GM12878 (cell line): ENCODE measurements at regions not wholly inside any gene's neighbourhood (a gene's known extent, or its start where the extent isn't known, plus 50 kb on each side); places are given as distances from the start of the nearest gene placed in this dataset.

ENCODE experiments used
- ATAC-seq: fragments of 200-7000 bp; cut with Tn5 transposase; 3 replicates; pipeline ENCODE4 v1.9.1; 2020; ENCODE audit warnings: mild to moderate bottlenecking, moderate library complexity
- BruUV-seq: library from RNA; stranded (reverse); fragments of 400-500 nt; replicated peaks from 2 replicates; lab custom pipeline; 2021; lab: Mats Ljungman, UMichigan
- CTCF ChIA-PET: fragments of 300-600 bp; sonication (Branson Sonifier 250); formaldehyde crosslinking; extraction: SDS; loops from one replicate; lab custom pipeline; 2021; ENCODE audit warnings: inconsistent platforms; lab: Yijun Ruan, JAX
- POLR2A ChIA-PET: fragments of 350-600 bp; formaldehyde crosslinking; extraction: SDS; loops from one replicate; lab custom pipeline; 2021; ENCODE audit warnings: inconsistent platforms; lab: Charles Lee
- RAD21 ChIA-PET: fragments of 300-600 bp; sonication (Branson Sonifier 250); formaldehyde crosslinking; loops from one replicate; lab custom pipeline; 2023; ENCODE audit warnings: antibody characterized with exemption; ENCODE audit not compliant: unreplicated experiment; lab: Charles Lee
- SMC1A ChIA-PET: fragments of 300-600 bp; sonication (Branson Sonifier 250); formaldehyde crosslinking; loops from one replicate; lab custom pipeline; 2023; ENCODE audit not compliant: unreplicated experiment, uncharacterized antibody; lab: Charles Lee
- DNase-seq: peaks from one replicate; pipeline ENCODE4 v3.0.0-alpha.2; 2011; ENCODE audit warnings: low read depth, low spot score
- FAIRE-seq: peaks from 3 replicates; lab custom pipeline; 2011; peaks lifted over from hg19 to GRCh38; lab: Jason Lieb, UNC
- H2AFZ ChIP-seq: 2 replicates; pipeline ENCODE4 v1.6.0; 2011; ENCODE audit warnings: low read depth, low read length, control low read depth; ENCODE audit not compliant: control insufficient read depth
- H3K27ac ChIP-seq: 2 replicates; pipeline ENCODE4 v1.5.1; 2011; ENCODE audit warnings: control low read depth; ENCODE audit not compliant: control insufficient read depth, insufficient read depth
- H3K27me3 ChIP-seq, 2 experiments: replicated peaks in 1 of 2; 2 replicates each; pipeline versions ENCODE4 v1.6.0 to v1.6.1; 2011; ENCODE audit warnings: low read length in 1 of 2; ENCODE audit not compliant: control insufficient read depth in 2 of 2, insufficient read depth in 2 of 2
- H3K36me3 ChIP-seq, 2 experiments: 2 replicates each; pipeline ENCODE4 v1.5.1; 2011; ENCODE audit warnings: low read length in 1 of 2; ENCODE audit not compliant: control insufficient read depth in 2 of 2, insufficient read depth in 2 of 2
- H3K4me1 ChIP-seq: 2 replicates; pipeline ENCODE4 v1.6.1; 2011; ENCODE audit warnings: mild to moderate bottlenecking, low read length, moderate library complexity, mixed read lengths; ENCODE audit not compliant: control insufficient read depth, insufficient read depth
- H3K4me2 ChIP-seq: 2 replicates; pipeline ENCODE4 v1.6.0; 2011; ENCODE audit warnings: control low read depth; ENCODE audit not compliant: control insufficient read depth, insufficient read depth
- H3K4me3 ChIP-seq: fragments of 200-600 bp; sonication (generic); 2 replicates; pipeline ENCODE4 v1.5.1; 2016
- H3K79me2 ChIP-seq: 2 replicates; pipeline ENCODE4 v1.6.0; 2011; ENCODE audit warnings: low read length; ENCODE audit not compliant: control insufficient read depth, insufficient read depth
- H3K9ac ChIP-seq: 2 replicates; pipeline ENCODE4 v1.8.0; 2011; ENCODE audit warnings: low read length, control low read depth, mixed read lengths; ENCODE audit not compliant: control insufficient read depth, insufficient read depth
- H3K9me3 ChIP-seq: replicated peaks from 3 replicates; pipeline ENCODE4 v1.5.1; 2011; ENCODE audit warnings: mild to moderate bottlenecking, low read length; ENCODE audit not compliant: control insufficient read depth, insufficient read depth
- H4K20me1 ChIP-seq: 2 replicates; pipeline ENCODE4 v1.6.0; 2011; ENCODE audit not compliant: control insufficient read depth, insufficient read depth
- ASH2L ChIP-seq: fragments of 300-600, 200-600 bp; sonication (generic); IDR thresholded peaks from 2 replicates; pipeline ENCODE4 v1.6.1; 2017; ENCODE audit warnings: low read depth, mild to moderate bottlenecking, borderline replicate concordance
- BHLHE40 ChIP-seq, 2 experiments: fragments of 450-650 bp in 1 of 2; IDR thresholded peaks; 2 replicates each; pipeline ENCODE4 v1.6.1; 2011 to 2017; ENCODE audit warnings: low read depth in 2 of 2, borderline replicate concordance in 1 of 2, improper control_type of control experiment in 1 of 2, low read length in 1 of 2, mild to moderate bottlenecking in 1 of 2
- CHD1 ChIP-seq: IDR thresholded peaks from 2 replicates; pipeline ENCODE4 v1.6.1; 2012; ENCODE audit warnings: low read depth, low read length, improper control_type of control experiment
- CUX1 ChIP-seq: IDR thresholded peaks from 2 replicates; pipeline ENCODE4 v1.6.1; 2012; ENCODE audit warnings: improper control_type of control experiment, low read depth, low read length; ENCODE audit not compliant: insufficient replicate concordance
- E2F4 ChIP-seq: IDR thresholded peaks from 2 replicates; pipeline ENCODE4 v1.6.1; 2012; ENCODE audit warnings: low read depth, low read length, improper control_type of control experiment
- NRF1 ChIP-seq: conservative IDR thresholded peaks from 2 replicates; pipeline ENCODE4 v1.6.1; 2011; ENCODE audit warnings: mild to moderate bottlenecking, low read depth, low read length, improper control_type of control experiment
- POLR2A ChIP-seq: IDR thresholded peaks from 2 replicates; pipeline ENCODE4 v1.6.1; 2011; ENCODE audit warnings: low read depth, mild to moderate bottlenecking, low read length
- SP1 ChIP-seq: IDR thresholded peaks from one replicate; pipeline ENCODE4 v1.6.1; 2011; ENCODE audit warnings: low read depth, low read length
- STAT1 ChIP-seq: fragments of 450-650 bp; conservative IDR thresholded peaks from 2 replicates; pipeline ENCODE4 v1.6.1; 2014; ENCODE audit warnings: antibody characterized with exemption, mild to moderate bottlenecking
- ZNF274 ChIP-seq: IDR thresholded peaks from one replicate; pipeline ENCODE4 v1.8.0; 2011; ENCODE audit not compliant: insufficient read length, insufficient read depth
- WGBS: methylation state at CpG from one replicate; pipeline ENCODE4 v1.1.6; 2016; ENCODE audit warnings: low lambda C conversion rate; ENCODE audit not compliant: insufficient replicate concordance, insufficient coverage; ENCODE audit errors: missing lambda C conversion rate; 5-methylcytosine and 5-hydroxymethylcytosine counted together
- in situ Hi-C: fragments of 300-500 bp; cut with MboI; formaldehyde crosslinking; loops from 9 replicates; pipeline ENCODE4 v1.14.3; 2018; ENCODE audit warnings: mixed read lengths
- intact Hi-C: fragments of 100-400 bp; cut with micrococcal nuclease; formaldehyde crosslinking; loops from one replicate; pipeline ENCODE4 v1.14.2; 2022; ENCODE audit not compliant: unreplicated experiment
- TF ChIP-seq, protein P1 (sequence below): IDR thresholded peaks from 2 replicates; pipeline ENCODE4 v1.6.1; 2011; ENCODE audit warnings: borderline replicate concordance, low read depth, mild to moderate bottlenecking, moderate library complexity, mixed read lengths, low read length; ENCODE audit not compliant: insufficient read depth; ENCODE audit errors: extremely low read length
- TF ChIP-seq, protein P2 (sequence below): fragments of 450-650 bp; IDR thresholded peaks from 2 replicates; pipeline ENCODE4 v1.6.1; 2017; ENCODE audit warnings: mild to moderate bottlenecking, moderate library complexity

- ChIA-PET RAD21 (no interaction called here), CTCF (interaction anchor here (1.0 kb wide), 2 partner anchors 10 to 362 kb away, joined by 3 read pairs; no protein-coding TSS in a partner anchor), POLR2A (no interaction called here), SMC1A (no interaction called here)
- 30% methylated on average over 5 of the region's 5 CpGs for WGBS
- Histone ChIP-seq H3K27me3 (peaks cover 0 to 1% of the 10 kb centered on the region in 2 experiments; a peak in 3 of 4 replicates), H3K9me3 (no peaks in the 10 kb centered on the region), H3K36me3 (no peaks in the 10 kb centered on the region), H4K20me1 (no peaks in the 10 kb centered on the region), H3K27ac (no peak overlapping the region), H3K4me3 (no peak overlapping the region), H3K4me1 (no peaks in the 10 kb centered on the region), H3K9ac (no peak overlapping the region), H3K4me2 (no peak overlapping the region), H3K79me2 (no peaks in the 10 kb centered on the region), H2AFZ (no peak overlapping the region)
- in situ Hi-C loops: no loop called here
- BruUV-seq: no TSS peak
- intact Hi-C loops: no loop called here
- no peak for DNase-seq
- no peak for FAIRE-seq
- no peak for ATAC-seq
- no peak for TF ChIP-seq STAT1
- TF ChIP-seq CUX1: no peak
- TF ChIP-seq NRF1: no peak
- TF ChIP-seq, protein P1, sequence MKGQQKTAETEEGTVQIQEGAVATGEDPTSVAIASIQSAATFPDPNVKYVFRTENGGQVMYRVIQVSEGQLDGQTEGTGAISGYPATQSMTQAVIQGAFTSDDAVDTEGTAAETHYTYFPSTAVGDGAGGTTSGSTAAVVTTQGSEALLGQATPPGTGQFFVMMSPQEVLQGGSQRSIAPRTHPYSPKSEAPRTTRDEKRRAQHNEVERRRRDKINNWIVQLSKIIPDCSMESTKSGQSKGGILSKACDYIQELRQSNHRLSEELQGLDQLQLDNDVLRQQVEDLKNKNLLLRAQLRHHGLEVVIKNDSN: no peak
- no peak for TF ChIP-seq SP1
- TF ChIP-seq, protein P2, sequence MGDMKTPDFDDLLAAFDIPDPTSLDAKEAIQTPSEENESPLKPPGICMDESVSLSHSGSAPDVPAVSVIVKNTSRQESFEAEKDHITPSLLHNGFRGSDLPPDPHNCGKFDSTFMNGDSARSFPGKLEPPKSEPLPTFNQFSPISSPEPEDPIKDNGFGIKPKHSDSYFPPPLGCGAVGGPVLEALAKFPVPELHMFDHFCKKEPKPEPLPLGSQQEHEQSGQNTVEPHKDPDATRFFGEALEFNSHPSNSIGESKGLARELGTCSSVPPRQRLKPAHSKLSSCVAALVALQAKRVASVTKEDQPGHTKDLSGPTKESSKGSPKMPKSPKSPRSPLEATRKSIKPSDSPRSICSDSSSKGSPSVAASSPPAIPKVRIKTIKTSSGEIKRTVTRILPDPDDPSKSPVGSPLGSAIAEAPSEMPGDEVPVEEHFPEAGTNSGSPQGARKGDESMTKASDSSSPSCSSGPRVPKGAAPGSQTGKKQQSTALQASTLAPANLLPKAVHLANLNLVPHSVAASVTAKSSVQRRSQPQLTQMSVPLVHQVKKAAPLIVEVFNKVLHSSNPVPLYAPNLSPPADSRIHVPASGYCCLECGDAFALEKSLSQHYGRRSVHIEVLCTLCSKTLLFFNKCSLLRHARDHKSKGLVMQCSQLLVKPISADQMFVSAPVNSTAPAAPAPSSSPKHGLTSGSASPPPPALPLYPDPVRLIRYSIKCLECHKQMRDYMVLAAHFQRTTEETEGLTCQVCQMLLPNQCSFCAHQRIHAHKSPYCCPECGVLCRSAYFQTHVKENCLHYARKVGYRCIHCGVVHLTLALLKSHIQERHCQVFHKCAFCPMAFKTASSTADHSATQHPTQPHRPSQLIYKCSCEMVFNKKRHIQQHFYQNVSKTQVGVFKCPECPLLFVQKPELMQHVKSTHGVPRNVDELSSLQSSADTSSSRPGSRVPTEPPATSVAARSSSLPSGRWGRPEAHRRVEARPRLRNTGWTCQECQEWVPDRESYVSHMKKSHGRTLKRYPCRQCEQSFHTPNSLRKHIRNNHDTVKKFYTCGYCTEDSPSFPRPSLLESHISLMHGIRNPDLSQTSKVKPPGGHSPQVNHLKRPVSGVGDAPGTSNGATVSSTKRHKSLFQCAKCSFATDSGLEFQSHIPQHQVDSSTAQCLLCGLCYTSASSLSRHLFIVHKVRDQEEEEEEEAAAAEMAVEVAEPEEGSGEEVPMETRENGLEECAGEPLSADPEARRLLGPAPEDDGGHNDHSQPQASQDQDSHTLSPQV: no peak
- no peak for TF ChIP-seq ZNF274
- no peak for TF ChIP-seq E2F4
- TF ChIP-seq ASH2L: no peak
- no peak for TF ChIP-seq CHD1
- TF ChIP-seq BHLHE40 (IDR thresholded peaks at IDR 0.05; ENCODE audit: borderline replicate concordance in 1 of 2, low read depth in 2 of 2, low read length in 1 of 2): no peak
- TF ChIP-seq POLR2A: no peak
Measured at GRCh38 chr15:59817834-59818233, 128.7 kb upstream of the BNIP2 start.
